ENCODE measurements at regions not wholly inside any gene's neighbourhood (a gene's known extent, or its start where the extent isn't known, plus 50 kb on each side); places are given as distances from the start of the nearest gene placed in this dataset.

GRCh38 chr1:101086783-101087182 is 61.2 kb upstream of the DPH5 start:
- DNase-seq (ENCODE audit: low spot score), result no peak

GRCh38 chr1:101081496-101082488 is 56.2 kb upstream of the DPH5 start:
- DNase-seq (ENCODE audit: low spot score), result no peak

GRCh38 chr1:101080859-101081258 is 55.3 kb upstream of the DPH5 start:
- no peak for DNase-seq (ENCODE audit: low spot score)

- no peak for DNase-seq (ENCODE audit: low spot score)
These were observed 53.8 kb upstream of the DPH5 start for GRCh38 chr1:101079341-101079740.

- no peak for DNase-seq (ENCODE audit: low spot score)
These were observed 52.3 kb upstream of the DPH5 start for GRCh38 chr1:101077849-101078248.

- no peak for DNase-seq (ENCODE audit: low spot score)
These were observed 50.3 kb upstream of the DPH5 start for GRCh38 chr1:101075926-101076325.
